AG04450 (cell line): ENCODE measurements at regions not wholly inside any gene's neighbourhood (a gene's known extent, or its start where the extent isn't known, plus 50 kb on each side); places are given as distances from the start of the nearest gene placed in this dataset.

ENCODE experiments used
- CTCF ChIA-PET: fragments of 300-600, 350-600 bp; formaldehyde crosslinking; extraction: SDS; loops from one replicate; lab custom pipeline; 2022; ENCODE audit warnings: antibody characterized with exemption, inconsistent platforms; lab: Charles Lee
- POLR2A ChIA-PET: fragments of 350-600 bp; formaldehyde crosslinking; extraction: SDS; loops from one replicate; lab custom pipeline; 2021; ENCODE audit warnings: antibody characterized with exemption, inconsistent platforms; lab: Yijun Ruan, JAX
- DNase-seq: peaks from one replicate; pipeline ENCODE4 v3.0.0-alpha.2; 2011; ENCODE audit warnings: low read depth, low spot score
- H3K27ac ChIP-seq: one replicate; pipeline ENCODE4 v1.5.1; 2012; ENCODE audit warnings: low read depth, low read length, control low read depth
- H3K27me3 ChIP-seq: one replicate; pipeline ENCODE4 v1.6.0; 2012; ENCODE audit warnings: low read length; ENCODE audit not compliant: control insufficient read depth, insufficient read depth
- H3K4me3 ChIP-seq: 2 replicates; pipeline ENCODE4 v1.5.1; 2011; ENCODE audit warnings: mild to moderate bottlenecking, low read depth, low read length, control low read depth
- H3K9me3 ChIP-seq: 2 replicates; pipeline ENCODE4 v1.5.1; 2012; ENCODE audit warnings: low read length; ENCODE audit not compliant: control insufficient read depth, insufficient read depth
- CTCF ChIP-seq: IDR thresholded peaks from 2 replicates; pipeline ENCODE4 v1.5.1; 2011; ENCODE audit warnings: low read depth, low read length, control low read depth, inconsistent platforms

GRCh38 chr1:29712801-29713200 lies 476.5 kb downstream of the PTPRU start:
- Histone ChIP-seq H3K27me3 (no peaks in the 10 kb centered on the region), H3K9me3 (peaks cover 3% of the 10 kb centered on the region), H3K27ac (no peak overlapping the region), H3K4me3 (no peak overlapping the region)
- ChIA-PET CTCF (no interaction called here), POLR2A (no interaction called here)
- TF ChIP-seq CTCF, result no peak
- DNase-seq, result no peak

- Histone ChIP-seq H3K4me3 (no peak overlapping the region), H3K27ac (peak overlapping the region; percentile 52), H3K27me3 (no peaks in the 10 kb centered on the region), H3K9me3 (peaks cover 3% of the 10 kb centered on the region)
- POLR2A ChIA-PET, result no interaction called here
- CTCF ChIA-PET, result interaction anchor here (0.9 to 1.2 kb wide), 3 partner anchors 9 to 81 kb away, joined by 3 to 5 read pairs (median 4); no protein-coding TSS in a partner anchor
- TF ChIP-seq CTCF, result no peak
- no peak for DNase-seq
Observed at GRCh38 chr1:29712284-29712651, 475.9 kb downstream of the PTPRU start.

- H3K27me3 ChIP-seq, result no peaks in the 10 kb centered on the region
- H3K27ac ChIP-seq, result peak overlapping the region; percentile 52
- CTCF ChIA-PET, result interaction anchor here (0.5 to 1.2 kb wide), 4 partner anchors 8 to 100 kb away, joined by 3 to 5 read pairs (median 4); no protein-coding TSS in a partner anchor
- H3K9me3 ChIP-seq, result peaks cover 3% of the 10 kb centered on the region
- DNase-seq, result no peak
- H3K4me3 ChIP-seq, result no peak overlapping the region
- no peak for TF ChIP-seq CTCF
- POLR2A ChIA-PET, result no interaction called here
Observed at GRCh38 chr1:29711582-29712283, 475.4 kb downstream of the PTPRU start.

GRCh38 chr1:29709704-29710280 lies 473.5 kb downstream of the PTPRU start:
- ChIA-PET POLR2A (no interaction called here), CTCF (interaction anchor here (0.6 to 2.4 kb wide), 5 partner anchors 12 to 670 kb away, joined by 3 to 18 read pairs (median 3); no protein-coding TSS in a partner anchor)
- DNase-seq, result no peak
- H3K27ac ChIP-seq, result peak overlapping the region; percentile 99
- no peaks in the 10 kb centered on the region; the same call in 1 of the 2 replicates for H3K9me3 ChIP-seq
- no peak for TF ChIP-seq CTCF
- H3K4me3 ChIP-seq, result no peak overlapping the region
- no peaks in the 10 kb centered on the region for H3K27me3 ChIP-seq
